K562 (cell line): ENCODE measurements at regions not wholly inside any gene's neighbourhood (a gene's known extent, or its start where the extent isn't known, plus 50 kb on each side); places are given as distances from the start of the nearest gene placed in this dataset.

ENCODE experiments used
- BACH1 ChIP-seq: fragments of 200-800 bp; sonication (Bioruptor generic); IDR thresholded peaks from 2 replicates; pipeline ENCODE4 v1.6.1; 2016; ENCODE audit warnings: missing genetic modification characterization, missing compliant biosample characterization
- BMI1 ChIP-seq: fragments of 150-350 bp; IDR thresholded peaks from 2 replicates; pipeline ENCODE4 v1.6.1; 2014; ENCODE audit warnings: low read length
- E2F4 ChIP-seq: sonication (generic); formaldehyde crosslinking; IDR thresholded peaks from 2 replicates; pipeline ENCODE4 v1.8.0; 2022; ENCODE audit warnings: mild to moderate bottlenecking, low read depth, missing genetic modification reagents
- MGA ChIP-seq: fragments of 450-650 bp; IDR thresholded peaks from 2 replicates; pipeline ENCODE4 v1.6.1; 2016; ENCODE audit warnings: mild to moderate bottlenecking, moderate library complexity
- MTF1 ChIP-seq: fragments of 250-450 bp; sonication (Bioruptor Pico); IDR thresholded peaks from 2 replicates; pipeline ENCODE4 v1.9.0; 2021; ENCODE audit warnings: moderate library complexity, mild to moderate bottlenecking, inconsistent platforms, borderline replicate concordance
- POLR2G ChIP-seq: fragments of 200-400 bp; formaldehyde crosslinking; IDR thresholded peaks from 2 replicates; pipeline ENCODE4 v1.6.1; 2017; ENCODE audit warnings: low read depth, mild to moderate bottlenecking, antibody characterized with exemption, low read length, moderate library complexity
- WHSC1 ChIP-seq: IDR thresholded peaks from one replicate; pipeline ENCODE4 v1.6.1; 2012; ENCODE audit warnings: low read length, control low read depth, inconsistent platforms
- ZNF668 ChIP-seq: fragments of 250-450 bp; sonication (Bioruptor Pico); IDR thresholded peaks from 2 replicates; pipeline ENCODE4 v1.8.0; 2022; ENCODE audit warnings: mild to moderate bottlenecking, inconsistent platforms
- TF ChIP-seq, protein P1 (sequence below): fragments of 250-450 bp; sonication (Bioruptor Pico); IDR thresholded peaks from 2 replicates; pipeline ENCODE4 v1.9.0; 2021; ENCODE audit warnings: mild to moderate bottlenecking
- TF ChIP-seq, protein P2 (sequence below), 2 experiments: fragments of 200-800 bp in 1 of 2; sonication (Bioruptor generic) in 1 of 2; sonication (generic) in 1 of 2; formaldehyde crosslinking in 1 of 2; IDR thresholded peaks in 1 of 2; conservative IDR thresholded peaks in 1 of 2; 2 replicates each; pipeline versions ENCODE4 v1.5.0 to v1.6.1; 2016 to 2020; ENCODE audit warnings: missing compliant biosample characterization in 1 of 2, missing genetic modification characterization in 1 of 2, missing genetic modification reagents in 1 of 2

GRCh38 chr11:39036021-39036420, 2423.4 kb downstream of the LRRC4C start (continued):
- TF ChIP-seq MGA (no peak), BMI1 (no peak), WHSC1 (no peak), ZNF668 (CRISPR knock-in tag) (no peak), BACH1 (tag) (no peak), POLR2G (no peak), E2F4 (CRISPR knock-in tag) (no peak), MTF1 (CRISPR knock-in tag) (no peak)
- TF ChIP-seq, protein P1, sequence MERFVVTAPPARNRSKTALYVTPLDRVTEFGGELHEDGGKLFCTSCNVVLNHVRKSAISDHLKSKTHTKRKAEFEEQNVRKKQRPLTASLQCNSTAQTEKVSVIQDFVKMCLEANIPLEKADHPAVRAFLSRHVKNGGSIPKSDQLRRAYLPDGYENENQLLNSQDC (CRISPR knock-in tag) = no peak
- TF ChIP-seq, protein P2, sequence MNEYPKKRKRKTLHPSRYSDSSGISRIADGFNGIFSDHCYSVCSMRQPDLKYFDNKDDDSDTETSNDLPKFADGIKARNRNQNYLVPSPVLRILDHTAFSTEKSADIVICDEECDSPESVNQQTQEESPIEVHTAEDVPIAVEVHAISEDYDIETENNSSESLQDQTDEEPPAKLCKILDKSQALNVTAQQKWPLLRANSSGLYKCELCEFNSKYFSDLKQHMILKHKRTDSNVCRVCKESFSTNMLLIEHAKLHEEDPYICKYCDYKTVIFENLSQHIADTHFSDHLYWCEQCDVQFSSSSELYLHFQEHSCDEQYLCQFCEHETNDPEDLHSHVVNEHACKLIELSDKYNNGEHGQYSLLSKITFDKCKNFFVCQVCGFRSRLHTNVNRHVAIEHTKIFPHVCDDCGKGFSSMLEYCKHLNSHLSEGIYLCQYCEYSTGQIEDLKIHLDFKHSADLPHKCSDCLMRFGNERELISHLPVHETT (CRISPR knock-in tag; conservative IDR thresholded peaks at IDR 0.05 in 1 of 2, IDR thresholded peaks at IDR 0.05 in 1 of 2) = no peak
